ENCODE measurements at regions not wholly inside any gene's neighbourhood (a gene's known extent, or its start where the extent isn't known, plus 50 kb on each side); places are given as distances from the start of the nearest gene placed in this dataset.

- no peak for DNase-seq
Measured at GRCh38 chr7:441684-442421, 77.8 kb downstream of the PDGFA start.

GRCh38 chr7:442457-442856 lies 77.2 kb downstream of the PDGFA start:
- DNase-seq: no peak

- DNase-seq: no peak
Measured at GRCh38 chr7:443279-443833, 76.3 kb downstream of the PDGFA start.

GRCh38 chr7:444606-445005 lies 75.0 kb downstream of the PDGFA start:
- DNase-seq: no peak

- DNase-seq: no peak
Measured at GRCh38 chr7:445020-445419, 74.6 kb downstream of the PDGFA start.

GRCh38 chr7:445563-446288 lies 73.9 kb downstream of the PDGFA start:
- DNase-seq: no peak

GRCh38 chr7:446289-446935 lies 73.2 kb downstream of the PDGFA start:
- no peak for DNase-seq
